H1 (cell line): ENCODE measurements at regions not wholly inside any gene's neighbourhood (a gene's known extent, or its start where the extent isn't known, plus 50 kb on each side); places are given as distances from the start of the nearest gene placed in this dataset.

Experiments
- CTCF ChIA-PET: fragments of 300-600 bp; sonication (Branson Sonifier 250); formaldehyde crosslinking; loops from one replicate; lab custom pipeline; 2021; ENCODE audit not compliant: partially characterized antibody; lab: Charles Lee
- POLR2A ChIA-PET: fragments of 300-600 bp; sonication (Branson Sonifier 250); formaldehyde crosslinking; loops from one replicate; lab custom pipeline; 2021; ENCODE audit warnings: inconsistent platforms; ENCODE audit not compliant: partially characterized antibody; lab: Charles Lee
- DNase-seq, 2 experiments: peaks; one replicate each; pipeline versions ENCODE4 v3.0.0 to v3.0.0-alpha.2; 2010 to 2022; ENCODE audit warnings: low spot score in 2 of 2, low read depth in 1 of 2, mixed read lengths in 1 of 2
- FAIRE-seq: peaks from 2 replicates; lab custom pipeline; 2011; peaks lifted over from hg19 to GRCh38; lab: Jason Lieb, UNC
- H2AFZ ChIP-seq: 2 replicates; pipeline ENCODE4 v1.8.1; 2012; ENCODE audit warnings: low read length, inconsistent platforms
- H2AK5ac ChIP-seq: 2 replicates; pipeline ENCODE4 v1.6.1; 2013; ENCODE audit warnings: low read depth, low read length
- H2BK120ac ChIP-seq: replicated peaks from 2 replicates; pipeline ENCODE3; 2013; ENCODE audit warnings: low read depth, low read length, inconsistent platforms
- H2BK12ac ChIP-seq: 2 replicates; pipeline ENCODE4 v1.6.1; 2013; ENCODE audit warnings: low read depth, low read length
- H2BK15ac ChIP-seq: 2 replicates; pipeline ENCODE4 v1.6.1; 2013; ENCODE audit warnings: low read length
- H2BK20ac ChIP-seq: 2 replicates; pipeline ENCODE4 v1.6.1; 2013; ENCODE audit warnings: low read length
- H2BK5ac ChIP-seq: 2 replicates; pipeline ENCODE4 v1.6.1; 2013; ENCODE audit warnings: low read depth, low read length
- H3K14ac ChIP-seq: 2 replicates; pipeline ENCODE4 v1.6.1; 2013; ENCODE audit warnings: inconsistent platforms; ENCODE audit not compliant: insufficient read length
- H3K18ac ChIP-seq: 2 replicates; pipeline ENCODE4 v1.6.1; 2013; ENCODE audit warnings: low read length; ENCODE audit errors: extremely low read depth
- H3K23ac ChIP-seq: 2 replicates; pipeline ENCODE4 v1.6.1; 2013; ENCODE audit warnings: inconsistent platforms; ENCODE audit not compliant: insufficient read length
- H3K23me2 ChIP-seq: 2 replicates; pipeline ENCODE4 v1.6.1; 2013; ENCODE audit warnings: low read depth, low read length
- H3K27ac ChIP-seq: 2 replicates; pipeline ENCODE4 v1.6.1; 2011; ENCODE audit warnings: low read depth, low read length, inconsistent platforms
- H3K27me3 ChIP-seq, 4 experiments: replicated peaks in 1 of 4; 1 replicate in 1 of 4; 2 replicates in 3 of 4; pipeline versions ENCODE4 v1.6.1 to v1.8.1; 2011 to 2013; ENCODE audit warnings: low read length in 3 of 4, mild to moderate bottlenecking in 3 of 4, inconsistent platforms in 2 of 4, mixed read lengths in 2 of 4, moderate library complexity in 1 of 4; ENCODE audit not compliant: control insufficient read depth in 3 of 4, insufficient read depth in 3 of 4; ENCODE audit errors: extremely low read depth in 1 of 4
- H3K36me3 ChIP-seq, 4 experiments: 2 replicates each; pipeline versions ENCODE4 v1.6.1 to v1.8.1; 2011 to 2013; ENCODE audit warnings: mild to moderate bottlenecking in 4 of 4, low read length in 3 of 4, moderate library complexity in 2 of 4, control low read depth in 1 of 4, inconsistent platforms in 1 of 4; ENCODE audit not compliant: insufficient read depth in 4 of 4, control insufficient read depth in 2 of 4
- H3K4ac ChIP-seq: replicated peaks from 2 replicates; pipeline ENCODE3; 2013; ENCODE audit warnings: low read length, low read depth, mixed read lengths, inconsistent platforms; ENCODE audit not compliant: insufficient read length
- H3K4me1 ChIP-seq, 4 experiments: replicated peaks in 1 of 4; 1 replicate in 1 of 4; 2 replicates in 3 of 4; pipeline versions ENCODE4 v1.6.1 to v1.8.1; 2011 to 2013; ENCODE audit warnings: low read length in 3 of 4, inconsistent platforms in 2 of 4, mixed read lengths in 1 of 4; ENCODE audit not compliant: insufficient read depth in 4 of 4, control insufficient read depth in 3 of 4
- H3K4me2 ChIP-seq, 2 experiments: 2 replicates each; pipeline versions ENCODE4 v1.6.1 to v1.8.1; 2011 to 2013; ENCODE audit warnings: low read depth in 2 of 2, low read length in 2 of 2, control low read depth in 1 of 2, inconsistent platforms in 1 of 2, mild to moderate bottlenecking in 1 of 2; ENCODE audit not compliant: insufficient read depth in 1 of 2
- H3K4me3 ChIP-seq, 4 experiments: fragments of 200-600, 300-600 bp in 1 of 4; sonication (generic), shearing (Covaris generic), sonication (Bioruptor Twin) in 1 of 4; 2 replicates each; pipeline versions ENCODE4 v1.5.1 to v1.8.1; 2011 to 2016; ENCODE audit warnings: low read length in 4 of 4, low read depth in 3 of 4, control low read depth in 2 of 4, inconsistent platforms in 2 of 4, mild to moderate bottlenecking in 2 of 4, mixed read lengths in 1 of 4, moderate library complexity in 1 of 4; ENCODE audit not compliant: insufficient read depth in 2 of 4; ENCODE audit errors: extremely low read depth in 1 of 4
- H3K56ac ChIP-seq: replicated peaks from 2 replicates; pipeline ENCODE3; 2013; ENCODE audit warnings: low read depth, mild to moderate bottlenecking, mixed read lengths, low read length, inconsistent platforms; ENCODE audit not compliant: insufficient read length
- H3K79me1 ChIP-seq: 2 replicates; pipeline ENCODE4 v1.6.1; 2013; ENCODE audit warnings: low read depth, low read length, control low read depth
- H3K79me2 ChIP-seq, 2 experiments: 2 replicates each; pipeline versions ENCODE4 v1.6.1 to v1.8.1; 2012 to 2013; ENCODE audit warnings: low read length in 2 of 2, mild to moderate bottlenecking in 2 of 2, inconsistent platforms in 1 of 2; ENCODE audit not compliant: insufficient read depth in 2 of 2, control insufficient read depth in 1 of 2
- H3K9ac ChIP-seq, 4 experiments: replicated peaks in 1 of 4; 1 replicate in 1 of 4; 2 replicates in 3 of 4; pipeline versions ENCODE4 v1.6.1 to v1.8.1; 2011 to 2013; ENCODE audit warnings: low read depth in 3 of 4, low read length in 3 of 4, control low read depth in 2 of 4, mild to moderate bottlenecking in 2 of 4, moderate library complexity in 2 of 4, inconsistent platforms in 1 of 4; ENCODE audit errors: extremely low read depth in 1 of 4
- H3K9me3 ChIP-seq, 2 experiments: 2 replicates each; pipeline versions ENCODE4 v1.6.1 to v1.8.1; 2012 to 2013; ENCODE audit warnings: mild to moderate bottlenecking in 2 of 2, moderate library complexity in 2 of 2, control low read depth in 1 of 2, inconsistent platforms in 1 of 2, low read depth in 1 of 2, low read length in 1 of 2, mixed read lengths in 1 of 2; ENCODE audit not compliant: insufficient read depth in 2 of 2
- H4K20me1 ChIP-seq, 2 experiments: replicated peaks in 1 of 2; 2 replicates each; pipeline versions ENCODE3 to v1.8.1; 2011 to 2013; ENCODE audit warnings: inconsistent platforms in 2 of 2, low read length in 2 of 2, mild to moderate bottlenecking in 1 of 2; ENCODE audit not compliant: insufficient read depth in 2 of 2, control insufficient read depth in 1 of 2
- H4K5ac ChIP-seq: 2 replicates; pipeline ENCODE4 v1.6.1; 2013; ENCODE audit warnings: low read length, low read depth, mixed read lengths, inconsistent platforms; ENCODE audit not compliant: insufficient read length
- H4K8ac ChIP-seq: 2 replicates; pipeline ENCODE4 v1.8.0; 2013; ENCODE audit warnings: mild to moderate bottlenecking, moderate library complexity, low read length, inconsistent platforms; ENCODE audit not compliant: insufficient read depth; ENCODE audit errors: extremely low read depth
- H4K91ac ChIP-seq: replicated peaks from 2 replicates; pipeline ENCODE3; 2013; ENCODE audit warnings: low read length, mixed read lengths, inconsistent platforms; ENCODE audit not compliant: insufficient read length
- CBX8 ChIP-seq: fragments of 300-800, 300-1000 bp; sonication (generic); IDR thresholded peaks from 2 replicates; pipeline ENCODE4 v1.7.1; 2016; ENCODE audit warnings: low read depth, low read length, borderline replicate concordance
- CEBPB ChIP-seq: IDR thresholded peaks from 2 replicates; pipeline ENCODE4 v1.6.1; 2012; ENCODE audit warnings: low read depth, low read length
- EP300 ChIP-seq, 2 experiments: IDR thresholded peaks; 1 replicate in 1 of 2; 2 replicates in 1 of 2; pipeline ENCODE4 v1.6.1; 2011 to 2012; ENCODE audit warnings: low read depth in 2 of 2, low read length in 2 of 2, mild to moderate bottlenecking in 2 of 2, borderline replicate concordance in 1 of 2, inconsistent platforms in 1 of 2, moderate library complexity in 1 of 2
- FOSL1 ChIP-seq: IDR thresholded peaks from 2 replicates; pipeline ENCODE4 v1.6.1; 2011; ENCODE audit warnings: mild to moderate bottlenecking, low read depth, low read length, moderate library complexity; ENCODE audit not compliant: insufficient read depth
- GTF2F1 ChIP-seq: IDR thresholded peaks from 2 replicates; pipeline ENCODE4 v1.6.1; 2012; ENCODE audit warnings: low read depth, low read length, improper control_type of control experiment, borderline replicate concordance
- HDAC2 ChIP-seq, 2 experiments: fragments of 300-600 bp in 1 of 2; sonication (generic) in 1 of 2; IDR thresholded peaks; 2 replicates each; pipeline ENCODE4 v1.6.1; 2011 to 2012; ENCODE audit warnings: low read depth in 2 of 2, low read length in 2 of 2, mild to moderate bottlenecking in 2 of 2, moderate library complexity in 2 of 2, borderline replicate concordance in 1 of 2, inconsistent platforms in 1 of 2
- MAFK ChIP-seq: IDR thresholded peaks from 2 replicates; pipeline ENCODE4 v1.6.1; 2012; ENCODE audit warnings: low read depth, mild to moderate bottlenecking, improper control_type of control experiment, low read length
- POLR2A ChIP-seq, 2 experiments: IDR thresholded peaks; 1 replicate in 1 of 2; 2 replicates in 1 of 2; pipeline ENCODE4 v1.6.1; 2011; ENCODE audit warnings: low read depth in 2 of 2, low read length in 2 of 2, mild to moderate bottlenecking in 2 of 2; ENCODE audit errors: control extremely low read depth in 1 of 2
- RAD21 ChIP-seq, 2 experiments: IDR thresholded peaks in 1 of 2; conservative IDR thresholded peaks in 1 of 2; 2 replicates each; pipeline ENCODE4 v1.6.1; 2011; ENCODE audit warnings: low read depth in 2 of 2, low read length in 2 of 2, improper control_type of control experiment in 1 of 2, inconsistent platforms in 1 of 2, mild to moderate bottlenecking in 1 of 2, moderate library complexity in 1 of 2
- SAP30 ChIP-seq: fragments of 300-600 bp; sonication (generic); IDR thresholded peaks from 2 replicates; pipeline ENCODE4 v1.7.1; 2012; ENCODE audit warnings: low read length, moderate library complexity, mild to moderate bottlenecking, inconsistent platforms; ENCODE audit not compliant: insufficient read depth, insufficient replicate concordance
- SIN3A ChIP-seq, 2 experiments: IDR thresholded peaks in 1 of 2; conservative IDR thresholded peaks in 1 of 2; 2 replicates each; pipeline ENCODE4 v1.6.1; 2011 to 2012; ENCODE audit warnings: low read length in 2 of 2, improper control_type of control experiment in 1 of 2, low read depth in 1 of 2, mild to moderate bottlenecking in 1 of 2
- SRF ChIP-seq: IDR thresholded peaks from 2 replicates; pipeline ENCODE4 v1.6.1; 2011; ENCODE audit warnings: mild to moderate bottlenecking, low read depth, low read length, moderate library complexity
- TAF1 ChIP-seq: IDR thresholded peaks from 2 replicates; pipeline ENCODE4 v1.6.1; 2011; ENCODE audit warnings: mild to moderate bottlenecking, low read depth, low read length
- ZNF274 ChIP-seq: IDR thresholded peaks from 2 replicates; pipeline ENCODE4 v1.7.0; 2012; ENCODE audit warnings: low read length, borderline replicate concordance; ENCODE audit errors: extremely low read depth
- WGBS, 2 experiments: shearing (Covaris generic) in 1 of 2; methylation state at CpG; one replicate each; pipeline versions ENCODE4 v1.1.6 to v1.1.7; 2013 to 2015; ENCODE audit warnings: low lambda C conversion rate in 2 of 2, mixed read lengths in 2 of 2, inconsistent platforms in 1 of 2, low coverage in 1 of 2, missing lambda C conversion rate in 1 of 2; ENCODE audit not compliant: insufficient replicate concordance in 2 of 2, insufficient coverage in 1 of 2, insufficient read length in 1 of 2; ENCODE audit errors: extremely low coverage in 1 of 2, missing lambda C conversion rate in 1 of 2; 5-methylcytosine and 5-hydroxymethylcytosine counted together

- Histone ChIP-seq H3K27me3 (no peaks in the 10 kb centered on the region), H3K23me2 (no peaks in the 10 kb centered on the region), H2BK12ac (no peak overlapping the region), H2BK120ac (no peak overlapping the region), H3K14ac (no peak overlapping the region), H2AFZ (no peak overlapping the region), H4K91ac (no peak overlapping the region), H3K23ac (no peak overlapping the region), H3K79me2 (no peaks in the 10 kb centered on the region), H3K9ac (no peak overlapping the region), H4K8ac (no peak overlapping the region), H3K18ac (no peak overlapping the region), H3K56ac (no peak overlapping the region), H3K27ac (no peak overlapping the region), H2BK15ac (no peak overlapping the region), H3K9me3 (0 out of 4 replicates have a peak, but pooled peaks cover 0 to under 1% of the 10 kb centered on the region in 2 experiments), H3K4me1 (no peaks in the 10 kb centered on the region), H4K5ac (no peak overlapping the region), H2BK5ac (no peak overlapping the region), H3K79me1 (no peaks in the 10 kb centered on the region), H3K4me3 (no peak overlapping the region), H3K36me3 (no peaks in the 10 kb centered on the region), H3K4me2 (no peak overlapping the region), H2BK20ac (no peak overlapping the region), H4K20me1 (no peaks in the 10 kb centered on the region), H2AK5ac (no peak overlapping the region), H3K4ac (no peak overlapping the region)
- DNase-seq (no peak), FAIRE-seq (no peak)
- 94% methylated on average over 1 of the region's 1 CpG; no CpG with 5 or more reads in 1 of the 2 experiments for WGBS, 2 experiments
- ChIA-PET CTCF (interaction anchor here (0.6 to 1.6 kb wide), 2 partner anchors 8 to 26 kb away, joined by 3 to 5 read pairs; no protein-coding TSS in a partner anchor), POLR2A (no interaction called here)
- TF ChIP-seq CEBPB (no peak), POLR2A (IDR thresholded peaks at IDR 0.05; ENCODE audit: control extremely low read depth in 1 of 2, low read depth in 2 of 2, low read length in 2 of 2) (no peak), TAF1 (no peak), HDAC2 (IDR thresholded peaks at IDR 0.05; ENCODE audit: borderline replicate concordance in 1 of 2, low read depth in 2 of 2, low read length in 2 of 2) (no peak), FOSL1 (no peak), SAP30 (no peak), EP300 (IDR thresholded peaks at IDR 0.05; ENCODE audit: borderline replicate concordance in 1 of 2, low read depth in 2 of 2, low read length in 2 of 2) (no peak), ZNF274 (no peak), CBX8 (no peak), RAD21 (IDR thresholded peaks at IDR 0.05 in 1 of 2, conservative IDR thresholded peaks at IDR 0.05 in 1 of 2; ENCODE audit: low read depth in 2 of 2, low read length in 2 of 2) (no peak), MAFK (no peak), SIN3A (conservative IDR thresholded peaks at IDR 0.05 in 1 of 2, IDR thresholded peaks at IDR 0.05 in 1 of 2; ENCODE audit: low read depth in 1 of 2, low read length in 2 of 2) (no peak), GTF2F1 (no peak), SRF (no peak)
These were observed 685.1 kb downstream of the SI start for GRCh38 chr3:164393171-164393570.
